Ishikawa (cell line): ENCODE measurements at regions not wholly inside any gene's neighbourhood (a gene's known extent, or its start where the extent isn't known, plus 50 kb on each side); places are given as distances from the start of the nearest gene placed in this dataset.

ENCODE experiments used
- CEBPB ChIP-seq: IDR thresholded peaks from 2 replicates; pipeline ENCODE4 v1.6.1; 2012
- CREB1 ChIP-seq: IDR thresholded peaks from 2 replicates; pipeline ENCODE4 v1.6.1; 2012; ENCODE audit warnings: low read depth
- FOXM1 ChIP-seq: IDR thresholded peaks from 2 replicates; pipeline ENCODE4 v1.6.1; 2012; ENCODE audit warnings: low read depth, borderline replicate concordance
- NFIC ChIP-seq: IDR thresholded peaks from 2 replicates; pipeline ENCODE4 v1.6.1; 2012
- RAD21 ChIP-seq: IDR thresholded peaks from 2 replicates; pipeline ENCODE4 v1.6.1; 2012; ENCODE audit warnings: low read depth
- TCF12 ChIP-seq: IDR thresholded peaks from 2 replicates; pipeline ENCODE4 v1.6.1; 2012; ENCODE audit warnings: low read depth
- ZBTB7A ChIP-seq: IDR thresholded peaks from 2 replicates; pipeline ENCODE4 v1.6.1; 2012; ENCODE audit warnings: low read depth
- TF ChIP-seq, protein P1 (sequence below): IDR thresholded peaks from 2 replicates; pipeline ENCODE4 v1.6.1; 2012; ENCODE audit warnings: low read depth, mild to moderate bottlenecking

DNA sequence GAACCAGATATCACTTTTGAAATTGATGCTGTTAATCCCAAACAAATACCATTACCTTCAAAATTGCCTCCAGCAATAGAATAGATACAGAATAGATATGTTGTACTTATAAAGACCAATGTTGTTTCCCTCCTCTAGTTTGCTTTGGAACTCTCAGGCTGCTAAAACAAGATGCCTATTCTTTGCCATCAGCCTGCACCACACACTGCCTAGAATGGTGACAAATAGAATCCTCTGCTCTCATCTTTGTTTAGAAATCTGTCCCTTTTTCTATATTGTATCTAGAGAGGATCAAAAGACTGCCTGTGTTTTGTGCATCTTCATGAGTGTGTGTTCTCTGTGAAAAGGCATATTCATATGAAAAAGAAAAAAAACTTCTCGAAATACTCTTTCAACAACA, 349.2 kb upstream of the CCDC54 start:
- no peak for TF ChIP-seq RAD21
- no peak for TF ChIP-seq ZBTB7A
- TF ChIP-seq NFIC = no peak
- TF ChIP-seq CEBPB = no peak
- TF ChIP-seq TCF12 = no peak
- TF ChIP-seq, protein P1, sequence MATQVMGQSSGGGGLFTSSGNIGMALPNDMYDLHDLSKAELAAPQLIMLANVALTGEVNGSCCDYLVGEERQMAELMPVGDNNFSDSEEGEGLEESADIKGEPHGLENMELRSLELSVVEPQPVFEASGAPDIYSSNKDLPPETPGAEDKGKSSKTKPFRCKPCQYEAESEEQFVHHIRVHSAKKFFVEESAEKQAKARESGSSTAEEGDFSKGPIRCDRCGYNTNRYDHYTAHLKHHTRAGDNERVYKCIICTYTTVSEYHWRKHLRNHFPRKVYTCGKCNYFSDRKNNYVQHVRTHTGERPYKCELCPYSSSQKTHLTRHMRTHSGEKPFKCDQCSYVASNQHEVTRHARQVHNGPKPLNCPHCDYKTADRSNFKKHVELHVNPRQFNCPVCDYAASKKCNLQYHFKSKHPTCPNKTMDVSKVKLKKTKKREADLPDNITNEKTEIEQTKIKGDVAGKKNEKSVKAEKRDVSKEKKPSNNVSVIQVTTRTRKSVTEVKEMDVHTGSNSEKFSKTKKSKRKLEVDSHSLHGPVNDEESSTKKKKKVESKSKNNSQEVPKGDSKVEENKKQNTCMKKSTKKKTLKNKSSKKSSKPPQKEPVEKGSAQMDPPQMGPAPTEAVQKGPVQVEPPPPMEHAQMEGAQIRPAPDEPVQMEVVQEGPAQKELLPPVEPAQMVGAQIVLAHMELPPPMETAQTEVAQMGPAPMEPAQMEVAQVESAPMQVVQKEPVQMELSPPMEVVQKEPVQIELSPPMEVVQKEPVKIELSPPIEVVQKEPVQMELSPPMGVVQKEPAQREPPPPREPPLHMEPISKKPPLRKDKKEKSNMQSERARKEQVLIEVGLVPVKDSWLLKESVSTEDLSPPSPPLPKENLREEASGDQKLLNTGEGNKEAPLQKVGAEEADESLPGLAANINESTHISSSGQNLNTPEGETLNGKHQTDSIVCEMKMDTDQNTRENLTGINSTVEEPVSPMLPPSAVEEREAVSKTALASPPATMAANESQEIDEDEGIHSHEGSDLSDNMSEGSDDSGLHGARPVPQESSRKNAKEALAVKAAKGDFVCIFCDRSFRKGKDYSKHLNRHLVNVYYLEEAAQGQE = no peak
- no peak for TF ChIP-seq CREB1
- no peak for TF ChIP-seq FOXM1
